H1 (cell line): ENCODE measurements at regions not wholly inside any gene's neighbourhood (a gene's known extent, or its start where the extent isn't known, plus 50 kb on each side); places are given as distances from the start of the nearest gene placed in this dataset.

ENCODE experiments used
- CTCF ChIA-PET: fragments of 300-600 bp; sonication (Branson Sonifier 250); formaldehyde crosslinking; loops from one replicate; lab custom pipeline; 2021; ENCODE audit not compliant: partially characterized antibody; lab: Charles Lee
- POLR2A ChIA-PET: fragments of 300-600 bp; sonication (Branson Sonifier 250); formaldehyde crosslinking; loops from one replicate; lab custom pipeline; 2021; ENCODE audit warnings: inconsistent platforms; ENCODE audit not compliant: partially characterized antibody; lab: Charles Lee
- DNase-seq, 2 experiments: peaks; one replicate each; pipeline versions ENCODE4 v3.0.0 to v3.0.0-alpha.2; 2010 to 2022; ENCODE audit warnings: low spot score in 2 of 2, low read depth in 1 of 2, mixed read lengths in 1 of 2
- FAIRE-seq: peaks from 2 replicates; lab custom pipeline; 2011; peaks lifted over from hg19 to GRCh38; lab: Jason Lieb, UNC
- H2AFZ ChIP-seq: 2 replicates; pipeline ENCODE4 v1.8.1; 2012; ENCODE audit warnings: low read length, inconsistent platforms
- H2AK5ac ChIP-seq: 2 replicates; pipeline ENCODE4 v1.6.1; 2013; ENCODE audit warnings: low read depth, low read length
- H2BK120ac ChIP-seq: replicated peaks from 2 replicates; pipeline ENCODE3; 2013; ENCODE audit warnings: low read depth, low read length, inconsistent platforms
- H2BK12ac ChIP-seq: 2 replicates; pipeline ENCODE4 v1.6.1; 2013; ENCODE audit warnings: low read depth, low read length
- H2BK15ac ChIP-seq: 2 replicates; pipeline ENCODE4 v1.6.1; 2013; ENCODE audit warnings: low read length
- H2BK20ac ChIP-seq: 2 replicates; pipeline ENCODE4 v1.6.1; 2013; ENCODE audit warnings: low read length
- H2BK5ac ChIP-seq: 2 replicates; pipeline ENCODE4 v1.6.1; 2013; ENCODE audit warnings: low read depth, low read length
- H3K14ac ChIP-seq: 2 replicates; pipeline ENCODE4 v1.6.1; 2013; ENCODE audit warnings: inconsistent platforms; ENCODE audit not compliant: insufficient read length
- H3K18ac ChIP-seq: 2 replicates; pipeline ENCODE4 v1.6.1; 2013; ENCODE audit warnings: low read length; ENCODE audit errors: extremely low read depth
- H3K23ac ChIP-seq: 2 replicates; pipeline ENCODE4 v1.6.1; 2013; ENCODE audit warnings: inconsistent platforms; ENCODE audit not compliant: insufficient read length
- H3K23me2 ChIP-seq: 2 replicates; pipeline ENCODE4 v1.6.1; 2013; ENCODE audit warnings: low read depth, low read length
- H3K27ac ChIP-seq: 2 replicates; pipeline ENCODE4 v1.6.1; 2011; ENCODE audit warnings: low read depth, low read length, inconsistent platforms
- H3K27me3 ChIP-seq, 4 experiments: replicated peaks in 1 of 4; 1 replicate in 1 of 4; 2 replicates in 3 of 4; pipeline versions ENCODE4 v1.6.1 to v1.8.1; 2011 to 2013; ENCODE audit warnings: low read length in 3 of 4, mild to moderate bottlenecking in 3 of 4, inconsistent platforms in 2 of 4, mixed read lengths in 2 of 4, moderate library complexity in 1 of 4; ENCODE audit not compliant: control insufficient read depth in 3 of 4, insufficient read depth in 3 of 4; ENCODE audit errors: extremely low read depth in 1 of 4
- H3K36me3 ChIP-seq, 4 experiments: 2 replicates each; pipeline versions ENCODE4 v1.6.1 to v1.8.1; 2011 to 2013; ENCODE audit warnings: mild to moderate bottlenecking in 4 of 4, low read length in 3 of 4, moderate library complexity in 2 of 4, control low read depth in 1 of 4, inconsistent platforms in 1 of 4; ENCODE audit not compliant: insufficient read depth in 4 of 4, control insufficient read depth in 2 of 4
- H3K4ac ChIP-seq: replicated peaks from 2 replicates; pipeline ENCODE3; 2013; ENCODE audit warnings: low read length, low read depth, mixed read lengths, inconsistent platforms; ENCODE audit not compliant: insufficient read length
- H3K4me1 ChIP-seq, 4 experiments: replicated peaks in 1 of 4; 1 replicate in 1 of 4; 2 replicates in 3 of 4; pipeline versions ENCODE4 v1.6.1 to v1.8.1; 2011 to 2013; ENCODE audit warnings: low read length in 3 of 4, inconsistent platforms in 2 of 4, mixed read lengths in 1 of 4; ENCODE audit not compliant: insufficient read depth in 4 of 4, control insufficient read depth in 3 of 4
- H3K4me2 ChIP-seq, 2 experiments: 2 replicates each; pipeline versions ENCODE4 v1.6.1 to v1.8.1; 2011 to 2013; ENCODE audit warnings: low read depth in 2 of 2, low read length in 2 of 2, control low read depth in 1 of 2, inconsistent platforms in 1 of 2, mild to moderate bottlenecking in 1 of 2; ENCODE audit not compliant: insufficient read depth in 1 of 2
- H3K4me3 ChIP-seq, 4 experiments: fragments of 200-600, 300-600 bp in 1 of 4; sonication (generic), shearing (Covaris generic), sonication (Bioruptor Twin) in 1 of 4; 2 replicates each; pipeline versions ENCODE4 v1.5.1 to v1.8.1; 2011 to 2016; ENCODE audit warnings: low read length in 4 of 4, low read depth in 3 of 4, control low read depth in 2 of 4, inconsistent platforms in 2 of 4, mild to moderate bottlenecking in 2 of 4, mixed read lengths in 1 of 4, moderate library complexity in 1 of 4; ENCODE audit not compliant: insufficient read depth in 2 of 4; ENCODE audit errors: extremely low read depth in 1 of 4
- H3K56ac ChIP-seq: replicated peaks from 2 replicates; pipeline ENCODE3; 2013; ENCODE audit warnings: low read depth, mild to moderate bottlenecking, mixed read lengths, low read length, inconsistent platforms; ENCODE audit not compliant: insufficient read length
- H3K79me1 ChIP-seq: 2 replicates; pipeline ENCODE4 v1.6.1; 2013; ENCODE audit warnings: low read depth, low read length, control low read depth
- H3K79me2 ChIP-seq, 2 experiments: 2 replicates each; pipeline versions ENCODE4 v1.6.1 to v1.8.1; 2012 to 2013; ENCODE audit warnings: low read length in 2 of 2, mild to moderate bottlenecking in 2 of 2, inconsistent platforms in 1 of 2; ENCODE audit not compliant: insufficient read depth in 2 of 2, control insufficient read depth in 1 of 2
- H3K9ac ChIP-seq, 4 experiments: replicated peaks in 1 of 4; 1 replicate in 1 of 4; 2 replicates in 3 of 4; pipeline versions ENCODE4 v1.6.1 to v1.8.1; 2011 to 2013; ENCODE audit warnings: low read depth in 3 of 4, low read length in 3 of 4, control low read depth in 2 of 4, mild to moderate bottlenecking in 2 of 4, moderate library complexity in 2 of 4, inconsistent platforms in 1 of 4; ENCODE audit errors: extremely low read depth in 1 of 4
- H3K9me3 ChIP-seq, 2 experiments: 2 replicates each; pipeline versions ENCODE4 v1.6.1 to v1.8.1; 2012 to 2013; ENCODE audit warnings: mild to moderate bottlenecking in 2 of 2, moderate library complexity in 2 of 2, control low read depth in 1 of 2, inconsistent platforms in 1 of 2, low read depth in 1 of 2, low read length in 1 of 2, mixed read lengths in 1 of 2; ENCODE audit not compliant: insufficient read depth in 2 of 2
- H4K20me1 ChIP-seq, 2 experiments: replicated peaks in 1 of 2; 2 replicates each; pipeline versions ENCODE3 to v1.8.1; 2011 to 2013; ENCODE audit warnings: inconsistent platforms in 2 of 2, low read length in 2 of 2, mild to moderate bottlenecking in 1 of 2; ENCODE audit not compliant: insufficient read depth in 2 of 2, control insufficient read depth in 1 of 2
- H4K5ac ChIP-seq: 2 replicates; pipeline ENCODE4 v1.6.1; 2013; ENCODE audit warnings: low read length, low read depth, mixed read lengths, inconsistent platforms; ENCODE audit not compliant: insufficient read length
- H4K8ac ChIP-seq: 2 replicates; pipeline ENCODE4 v1.8.0; 2013; ENCODE audit warnings: mild to moderate bottlenecking, moderate library complexity, low read length, inconsistent platforms; ENCODE audit not compliant: insufficient read depth; ENCODE audit errors: extremely low read depth
- H4K91ac ChIP-seq: replicated peaks from 2 replicates; pipeline ENCODE3; 2013; ENCODE audit warnings: low read length, mixed read lengths, inconsistent platforms; ENCODE audit not compliant: insufficient read length
- EGR1 ChIP-seq: IDR thresholded peaks from 2 replicates; pipeline ENCODE4 v1.6.1; 2011; ENCODE audit warnings: low read depth, low read length, borderline replicate concordance
- HDAC6 ChIP-seq: IDR thresholded peaks from one replicate; pipeline ENCODE4 v1.7.1; 2012; ENCODE audit warnings: low read depth, mild to moderate bottlenecking, inconsistent platforms, low read length, moderate library complexity
- NRF1 ChIP-seq: IDR thresholded peaks from 2 replicates; pipeline ENCODE4 v1.6.1; 2011; ENCODE audit warnings: mild to moderate bottlenecking, low read depth, low read length, improper control_type of control experiment
- RBBP5 ChIP-seq: IDR thresholded peaks from 2 replicates; pipeline ENCODE4 v1.7.1; 2012; ENCODE audit warnings: low read depth, mild to moderate bottlenecking, inconsistent platforms, low read length, moderate library complexity, borderline replicate concordance
- SIN3A ChIP-seq, 2 experiments: IDR thresholded peaks in 1 of 2; conservative IDR thresholded peaks in 1 of 2; 2 replicates each; pipeline ENCODE4 v1.6.1; 2011 to 2012; ENCODE audit warnings: low read length in 2 of 2, improper control_type of control experiment in 1 of 2, low read depth in 1 of 2, mild to moderate bottlenecking in 1 of 2
- TAF7 ChIP-seq: optimal IDR thresholded peaks from 2 replicates; pipeline ENCODE3; 2011; ENCODE audit warnings: low read depth, mild to moderate bottlenecking, inconsistent platforms, low read length, moderate library complexity, borderline replicate concordance
- WGBS, 2 experiments: shearing (Covaris generic) in 1 of 2; methylation state at CpG; one replicate each; pipeline versions ENCODE4 v1.1.6 to v1.1.7; 2013 to 2015; ENCODE audit warnings: low lambda C conversion rate in 2 of 2, mixed read lengths in 2 of 2, inconsistent platforms in 1 of 2, low coverage in 1 of 2, missing lambda C conversion rate in 1 of 2; ENCODE audit not compliant: insufficient replicate concordance in 2 of 2, insufficient coverage in 1 of 2, insufficient read length in 1 of 2; ENCODE audit errors: extremely low coverage in 1 of 2, missing lambda C conversion rate in 1 of 2; 5-methylcytosine and 5-hydroxymethylcytosine counted together

DNA sequence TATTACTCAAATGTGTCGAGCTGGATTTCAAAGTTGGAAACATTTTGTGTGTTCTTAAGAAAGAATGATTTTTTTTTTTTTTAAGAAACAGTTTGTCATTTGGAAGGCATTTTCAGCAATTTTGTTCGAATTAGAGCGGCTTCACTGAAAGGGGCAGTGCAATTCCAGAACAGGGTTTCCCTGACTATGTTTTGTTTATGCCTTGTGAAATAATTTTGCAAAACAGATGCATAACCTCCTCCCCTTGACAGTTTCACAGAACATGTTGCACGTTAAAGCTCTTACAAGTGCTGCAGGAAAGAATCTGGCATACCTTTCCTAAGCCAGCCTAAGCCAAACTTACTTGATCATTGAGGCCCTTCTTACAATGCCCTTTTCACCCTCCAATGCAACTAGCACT, 216.0 kb upstream of the SSTR4 start:
- H4K20me1 ChIP-seq: no peaks in the 10 kb centered on the region
- no peak overlapping the region for H4K91ac ChIP-seq
- H3K14ac ChIP-seq: no peak overlapping the region
- ChIA-PET CTCF (interaction anchor here (1.4 kb wide), 1 partner anchor 233 kb away, joined by 3 read pairs; no protein-coding TSS in a partner anchor), POLR2A (no interaction called here)
- no peak overlapping the region for H2AK5ac ChIP-seq
- no peak overlapping the region for H3K23ac ChIP-seq
- H4K8ac ChIP-seq: no peak overlapping the region
- H3K36me3 ChIP-seq: no peaks in the 10 kb centered on the region
- H3K9me3 ChIP-seq: no peaks in the 10 kb centered on the region
- no peak overlapping the region for H2AFZ ChIP-seq
- H3K18ac ChIP-seq: no peak overlapping the region
- H3K4ac ChIP-seq: no peak overlapping the region
- H3K4me2 ChIP-seq: no peak overlapping the region
- no peak overlapping the region for H2BK120ac ChIP-seq
- no peaks in the 10 kb centered on the region for H3K79me2 ChIP-seq
- H2BK20ac ChIP-seq: no peak overlapping the region
- H4K5ac ChIP-seq: no peak overlapping the region
- H3K27ac ChIP-seq: no peak overlapping the region
- DNase-seq (no peak), FAIRE-seq (no peak)
- H2BK5ac ChIP-seq: no peak overlapping the region
- H3K27me3 ChIP-seq: 0 out of 7 replicates have a peak, but pooled peaks cover 0 to 2% (median 0%) of the 10 kb centered on the region in 4 experiments
- H3K56ac ChIP-seq: no peak overlapping the region
- TF ChIP-seq RBBP5 (no peak), TAF7 (no peak), NRF1 (no peak), SIN3A (conservative IDR thresholded peaks at IDR 0.05 in 1 of 2, IDR thresholded peaks at IDR 0.05 in 1 of 2; ENCODE audit: low read depth in 1 of 2, low read length in 2 of 2) (no peak), HDAC6 (no peak), EGR1 (no peak)
- no peak overlapping the region for H2BK15ac ChIP-seq
- H3K9ac ChIP-seq: no peak overlapping the region
- WGBS, 2 experiments: 86% methylated on average over 4 of the region's 4 CpGs; no CpG with 5 or more reads in 1 of the 2 experiments
- no peak overlapping the region for H3K4me3 ChIP-seq
- no peaks in the 10 kb centered on the region for H3K79me1 ChIP-seq
- H3K23me2 ChIP-seq: no peaks in the 10 kb centered on the region
- no peaks in the 10 kb centered on the region for H3K4me1 ChIP-seq
- no peak overlapping the region for H2BK12ac ChIP-seq
